ENCODE measurements at regions not wholly inside any gene's neighbourhood (a gene's known extent, or its start where the extent isn't known, plus 50 kb on each side); places are given as distances from the start of the nearest gene placed in this dataset.
A peak's percentile ranks its signal among the peaks of the same experiment; 100 is the strongest.

- CTCF ChIA-PET: no interaction called here
- intact Hi-C loops (cut with DNase I, micrococcal nuclease): loop anchor here in 1 of 2 experiments (5.0 kb wide), 1 partner anchor 34 kb away; no protein-coding TSS in a partner anchor
- H3K4me1 ChIP-seq (ENCODE audit: insufficient read depth, low read length): peaks cover 45% of the 10 kb centered on the region
Measured at GRCh38 chr3:43218156-43218555, 68.2 kb upstream of the SNRK start.

DNA sequence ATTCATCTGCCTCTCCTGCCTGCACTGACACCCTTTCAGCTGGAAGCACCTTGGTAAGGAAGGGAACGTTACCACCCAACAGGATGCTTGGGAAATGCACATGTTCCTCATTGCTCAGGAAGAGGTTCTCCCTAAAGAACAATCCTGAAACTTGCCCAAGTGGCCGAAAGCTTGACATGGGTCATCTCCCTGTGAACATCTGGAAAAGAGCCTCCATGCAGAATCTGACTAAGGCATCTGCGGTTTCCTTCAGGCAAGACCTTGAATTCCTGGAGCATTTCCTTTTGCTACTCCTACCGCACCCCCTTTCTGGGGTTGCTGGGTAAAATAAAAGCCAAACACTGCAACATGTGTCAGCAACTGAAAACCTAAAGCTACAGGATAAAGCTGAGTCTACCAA lies 68.7 kb upstream of the SNRK start:
- DNase-seq: no peak
- Mint-ChIP-seq H3K4me3 (peak overlapping the region; percentile 44), H3K27me3 (no peaks in the 10 kb centered on the region), H3K4me1 (ENCODE audit: low read depth) (peaks cover 73% of the 10 kb centered on the region), H3K27ac (peak overlapping the region; percentile 75), H3K36me3 (ENCODE audit: low read depth) (no peaks in the 10 kb centered on the region), H3K9me3 (no peaks in the 10 kb centered on the region)
- ChIA-PET POLR2A (interaction anchor here (0.6 to 3.4 kb wide), 8 partner anchors 20 to 172 kb away, joined by 3 to 23 read pairs (median 4); partner anchors contain the start of gene SNRK), CTCF (no interaction called here)
- H3K27me3 ChIP-seq (ENCODE audit: control insufficient read depth in 1 of 2, insufficient read depth in 2 of 2, low read length in 2 of 2): no peaks in the 10 kb centered on the region
- no peak for ATAC-seq (ENCODE audit: poor library complexity)
- H3K4me1 ChIP-seq (ENCODE audit: insufficient read depth, low read length): peaks cover 40% of the 10 kb centered on the region
- TF ChIP-seq CTCF (IDR thresholded peaks at IDR 0.05): no peak
- no peak overlapping the region for H3K4me3 ChIP-seq (ENCODE audit: low read length)
- intact Hi-C loops (cut with DNase I, micrococcal nuclease): loop anchor here in 1 of 2 experiments (5.0 kb wide), 1 partner anchor 35 kb away; no protein-coding TSS in a partner anchor
- H3K36me3 ChIP-seq (ENCODE audit: insufficient read depth, low read length): no peaks in the 10 kb centered on the region
- no peaks in the 10 kb centered on the region for H3K9me3 ChIP-seq (ENCODE audit: control insufficient read depth in 1 of 2, insufficient read depth in 1 of 2, low read length in 2 of 2)
- H3K27ac ChIP-seq (ENCODE audit: low read depth in 1 of 2, low read length in 2 of 2): no peak overlapping the region

More at GRCh38 chr3:43218156-43218555, 68.2 kb upstream of the SNRK start:
- H3K27me3 ChIP-seq (ENCODE audit: control insufficient read depth in 1 of 2, insufficient read depth in 2 of 2, low read length in 2 of 2): no peaks in the 10 kb centered on the region
- H3K4me3 ChIP-seq (ENCODE audit: low read length): no peak overlapping the region
- DNase-seq (no peak), ATAC-seq (ENCODE audit: poor library complexity) (no peak)
- no peak for TF ChIP-seq CTCF (IDR thresholded peaks at IDR 0.05)
- Mint-ChIP-seq H3K27ac (peak overlapping the region; percentile 21), H3K4me1 (ENCODE audit: low read depth) (peaks cover 78% of the 10 kb centered on the region), H3K9me3 (no peaks in the 10 kb centered on the region), H3K27me3 (no peaks in the 10 kb centered on the region), H3K36me3 (ENCODE audit: low read depth) (no peaks in the 10 kb centered on the region), H3K4me3 (no peak overlapping the region)
- H3K36me3 ChIP-seq (ENCODE audit: insufficient read depth, low read length): no peaks in the 10 kb centered on the region
- H3K27ac ChIP-seq (ENCODE audit: low read depth in 1 of 2, low read length in 2 of 2): no peak overlapping the region
- POLR2A ChIA-PET: interaction anchor here (1.6 to 3.4 kb wide), 3 partner anchors 55 to 171 kb away, joined by 5 to 23 read pairs (median 6); partner anchors contain the start of gene SNRK
- no peaks in the 10 kb centered on the region for H3K9me3 ChIP-seq (ENCODE audit: control insufficient read depth in 1 of 2, insufficient read depth in 1 of 2, low read length in 2 of 2)

GRCh38 chr3:43217206-43217605 lies 69.1 kb upstream of the SNRK start:
- no peak for DNase-seq
- no peaks in the 10 kb centered on the region for H3K9me3 Mint-ChIP-seq
- H3K27me3 Mint-ChIP-seq: no peaks in the 10 kb centered on the region
- Histone ChIP-seq H3K36me3 (ENCODE audit: insufficient read depth, low read length) (no peaks in the 10 kb centered on the region), H3K9me3 (ENCODE audit: control insufficient read depth in 1 of 2, insufficient read depth in 1 of 2, low read length in 2 of 2) (no peaks in the 10 kb centered on the region), H3K4me3 (ENCODE audit: low read length) (no peak overlapping the region), H3K27me3 (ENCODE audit: control insufficient read depth in 1 of 2, insufficient read depth in 2 of 2, low read length in 2 of 2) (no peaks in the 10 kb centered on the region), H3K27ac (ENCODE audit: low read depth in 1 of 2, low read length in 2 of 2) (peak overlapping the region in 1 of 2 donors; percentile 0), H3K4me1 (ENCODE audit: insufficient read depth, low read length) (peaks cover 36% of the 10 kb centered on the region)
- peak overlapping the region; percentile 75 for H3K27ac Mint-ChIP-seq
- no peak for TF ChIP-seq CTCF (IDR thresholded peaks at IDR 0.05)
- ATAC-seq (ENCODE audit: poor library complexity): peak; percentile 66
- ChIA-PET POLR2A (interaction anchor here (0.6 to 3.4 kb wide), 7 partner anchors 19 to 172 kb away, joined by 3 to 23 read pairs (median 3); partner anchors contain the start of gene SNRK), CTCF (no interaction called here)
- H3K4me3 Mint-ChIP-seq: peak overlapping the region; percentile 44
- H3K4me1 Mint-ChIP-seq (ENCODE audit: low read depth): peaks cover 69% of the 10 kb centered on the region
- H3K36me3 Mint-ChIP-seq (ENCODE audit: low read depth): no peaks in the 10 kb centered on the region
- intact Hi-C loops (cut with DNase I, micrococcal nuclease): loop anchor here in 1 of 2 experiments (5.0 kb wide), 1 partner anchor 35 kb away; no protein-coding TSS in a partner anchor

Data from CD4-positive, alpha-beta T cell (primary cell).